Activated CD8-positive, alpha-beta T cell treated with anti-CD3 and anti-CD28 coated beads, Interleukin-2, amount 10 ng/mL, durations not matched to agents 7 days and 5 days (primary cell): ENCODE measurements at regions not wholly inside any gene's neighbourhood (a gene's known extent, or its start where the extent isn't known, plus 50 kb on each side); places are given as distances from the start of the nearest gene placed in this dataset.
"Not testable (repeated sequence)": the region's sequence is repeated elsewhere in the genome, so short reads cannot be mapped to it uniquely, and the experiment has no call there.

Experiments used
- ATAC-seq: fragments of 150-1000 bp; cut with Tn5 transposase; one replicate; pipeline ENCODE4 v1.10.0; 2021; ENCODE audit warnings: moderate library complexity
- CTCF ChIA-PET: fragments of 350-600 bp; sonication (Branson Sonifier 250); formaldehyde crosslinking; loops from one replicate; lab custom pipeline; 2021; ENCODE audit warnings: antibody characterized with exemption; lab: Charles Lee
- POLR2A ChIA-PET: fragments of 350-600 bp; sonication (Branson Sonifier 250); formaldehyde crosslinking; loops from one replicate; lab custom pipeline; 2021; ENCODE audit warnings: antibody characterized with exemption; lab: Charles Lee
- DNase-seq: peaks from one replicate; pipeline ENCODE4 v3.0.0-alpha.2; 2020
- H3K27ac Mint-ChIP-seq: one replicate; pipeline ENCODE4 v1.8.0; 2021; ENCODE audit warnings: mild to moderate bottlenecking, mixed read lengths
- H3K27me3 Mint-ChIP-seq: one replicate; pipeline ENCODE4 v1.8.0; 2021; ENCODE audit warnings: low read depth, mixed read lengths
- H3K36me3 Mint-ChIP-seq: one replicate; pipeline ENCODE4 v1.8.0; 2021; ENCODE audit warnings: low read depth, mixed read lengths
- H3K4me1 Mint-ChIP-seq: one replicate; pipeline ENCODE4 v1.8.0; 2021; ENCODE audit warnings: low read depth, mixed read lengths
- H3K4me3 Mint-ChIP-seq: one replicate; pipeline ENCODE4 v1.8.0; 2021; ENCODE audit warnings: mild to moderate bottlenecking, mixed read lengths
- H3K9me3 Mint-ChIP-seq: one replicate; pipeline ENCODE4 v1.8.0; 2022; ENCODE audit warnings: mixed read lengths; ENCODE audit not compliant: insufficient read depth

DNA sequence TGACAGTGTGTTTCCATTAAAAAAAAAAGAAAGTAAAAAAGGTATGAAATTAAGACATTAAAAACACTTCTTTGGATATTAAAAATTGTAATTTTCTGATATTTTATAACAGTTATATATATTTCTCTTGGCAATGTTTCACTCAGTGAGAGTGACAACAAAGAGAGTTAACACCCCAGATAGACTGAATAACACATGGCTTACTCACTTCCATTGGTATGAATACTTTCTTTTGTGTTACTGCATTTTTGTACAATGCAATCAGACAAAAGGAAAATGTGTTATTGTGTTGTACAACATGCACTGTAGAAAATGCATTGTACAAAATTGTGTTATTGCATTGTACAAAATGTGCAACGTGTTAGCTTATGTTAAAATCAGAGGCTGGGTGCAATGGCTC, 676.6 kb upstream of the AMELY start:
- H3K9me3 Mint-ChIP-seq, DNase-seq, H3K36me3 Mint-ChIP-seq, H3K27ac Mint-ChIP-seq, ATAC-seq, CTCF ChIA-PET, H3K4me1 Mint-ChIP-seq, H3K4me3 Mint-ChIP-seq, POLR2A ChIA-PET, H3K27me3 Mint-ChIP-seq: not testable (repeated sequence)

DNA sequence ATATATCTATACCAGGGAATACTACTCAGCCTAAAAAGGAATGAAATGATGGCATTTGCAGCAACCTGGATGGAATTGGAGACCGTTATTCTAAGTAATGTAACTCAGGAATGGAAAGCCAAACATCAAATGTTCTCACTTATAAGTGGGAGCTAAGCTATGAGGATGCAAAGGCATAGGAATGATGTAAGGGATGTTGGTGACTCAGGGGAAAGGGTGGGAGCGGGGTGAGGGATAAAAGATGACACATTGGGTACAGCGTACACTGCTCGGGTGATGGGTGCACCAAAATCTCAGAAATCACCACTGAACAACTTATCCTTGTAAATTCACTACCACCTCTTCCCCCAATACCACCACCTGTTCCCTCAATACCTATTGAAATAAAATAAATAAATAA, 651.0 kb upstream of the AMELY start:
- POLR2A ChIA-PET, result no interaction called here
- DNase-seq (no peak), ATAC-seq (no peak)
- H3K36me3 Mint-ChIP-seq, result no peaks in the 10 kb centered on the region
- no peak overlapping the region for H3K4me3 Mint-ChIP-seq
- CTCF ChIA-PET, result no interaction called here
- no peaks in the 10 kb centered on the region for H3K27me3 Mint-ChIP-seq
- no peak overlapping the region for H3K27ac Mint-ChIP-seq
- H3K9me3 Mint-ChIP-seq, result no peaks in the 10 kb centered on the region
- no peaks in the 10 kb centered on the region for H3K4me1 Mint-ChIP-seq

DNA sequence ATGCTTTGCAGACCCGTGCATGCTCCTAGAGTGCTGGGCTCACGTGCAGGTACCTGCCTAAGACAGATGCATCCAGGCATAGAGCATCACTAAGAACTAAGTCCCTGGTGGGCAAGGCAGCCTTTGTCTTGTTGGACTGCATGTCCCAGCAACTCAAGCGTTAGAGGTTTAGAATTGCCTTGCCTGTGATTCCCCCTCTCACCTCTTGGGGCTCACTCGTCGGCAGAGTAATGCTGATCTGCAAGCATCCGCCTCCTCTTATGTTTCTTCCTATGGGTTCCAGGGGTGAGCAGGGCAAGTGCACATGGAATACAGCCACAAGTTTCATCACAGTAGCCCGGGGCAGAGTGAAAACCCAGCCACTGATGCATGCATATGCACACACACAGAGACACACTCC, 646.1 kb upstream of the AMELY start:
- Mint-ChIP-seq H3K4me3 (no peak overlapping the region), H3K9me3 (no peaks in the 10 kb centered on the region), H3K27me3 (no peaks in the 10 kb centered on the region), H3K4me1 (no peaks in the 10 kb centered on the region), H3K27ac (no peak overlapping the region), H3K36me3 (no peaks in the 10 kb centered on the region)
- DNase-seq (no peak), ATAC-seq (no peak)
- ChIA-PET POLR2A (no interaction called here), CTCF (no interaction called here)

DNA sequence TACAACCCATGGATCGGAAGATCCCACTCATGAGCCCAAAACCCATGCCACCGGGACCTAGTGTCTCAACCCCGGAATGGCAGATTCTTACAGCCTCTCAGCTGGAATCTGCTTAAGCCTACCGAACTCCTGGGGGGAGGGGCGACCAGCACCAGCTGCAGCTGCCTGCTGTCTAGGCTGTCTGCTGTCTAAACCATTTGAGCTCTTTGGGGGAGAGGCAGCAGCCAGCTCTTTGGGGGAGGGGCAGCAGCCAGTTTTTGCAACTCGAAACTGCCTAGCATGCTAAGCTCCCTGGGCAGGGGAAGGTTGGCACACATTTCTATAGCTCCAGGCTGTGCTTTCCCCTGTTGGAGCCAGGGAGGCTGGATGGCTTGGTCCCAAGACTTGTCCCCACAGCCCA, 643.5 kb upstream of the AMELY start:
- ATAC-seq (no peak), DNase-seq (no peak)
- H3K27ac Mint-ChIP-seq, result no peak overlapping the region
- H3K36me3 Mint-ChIP-seq, result no peaks in the 10 kb centered on the region
- H3K9me3 Mint-ChIP-seq, result no peaks in the 10 kb centered on the region
- ChIA-PET CTCF (no interaction called here), POLR2A (no interaction called here)
- H3K4me3 Mint-ChIP-seq, result no peak overlapping the region
- H3K27me3 Mint-ChIP-seq, result no peaks in the 10 kb centered on the region
- no peaks in the 10 kb centered on the region for H3K4me1 Mint-ChIP-seq

DNA sequence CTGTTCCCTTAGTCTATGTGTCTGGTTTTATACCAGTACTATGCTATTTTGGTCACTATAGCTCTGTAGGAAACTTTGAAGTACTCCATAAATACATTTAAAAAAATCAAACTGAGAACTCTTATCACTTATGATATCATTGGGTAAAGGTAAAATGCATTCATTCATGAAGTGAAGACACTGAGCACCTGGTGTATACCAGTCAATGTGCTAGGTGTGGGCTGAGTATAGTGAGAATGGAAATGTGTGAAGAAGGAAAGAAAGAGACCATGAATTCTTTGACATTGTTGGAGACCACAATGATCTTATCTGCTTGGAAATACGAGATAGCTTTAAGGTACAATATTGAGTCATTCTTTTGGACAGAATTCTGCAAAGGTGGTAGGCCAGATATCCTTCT, 633.5 kb upstream of the AMELY start:
- Mint-ChIP-seq H3K4me1 (no peaks in the 10 kb centered on the region), H3K36me3 (no peaks in the 10 kb centered on the region), H3K27me3 (no peaks in the 10 kb centered on the region), H3K27ac (no peak overlapping the region), H3K4me3 (no peak overlapping the region), H3K9me3 (no peaks in the 10 kb centered on the region)
- ATAC-seq (no peak), DNase-seq (no peak)
- ChIA-PET CTCF (no interaction called here), POLR2A (no interaction called here)

DNA sequence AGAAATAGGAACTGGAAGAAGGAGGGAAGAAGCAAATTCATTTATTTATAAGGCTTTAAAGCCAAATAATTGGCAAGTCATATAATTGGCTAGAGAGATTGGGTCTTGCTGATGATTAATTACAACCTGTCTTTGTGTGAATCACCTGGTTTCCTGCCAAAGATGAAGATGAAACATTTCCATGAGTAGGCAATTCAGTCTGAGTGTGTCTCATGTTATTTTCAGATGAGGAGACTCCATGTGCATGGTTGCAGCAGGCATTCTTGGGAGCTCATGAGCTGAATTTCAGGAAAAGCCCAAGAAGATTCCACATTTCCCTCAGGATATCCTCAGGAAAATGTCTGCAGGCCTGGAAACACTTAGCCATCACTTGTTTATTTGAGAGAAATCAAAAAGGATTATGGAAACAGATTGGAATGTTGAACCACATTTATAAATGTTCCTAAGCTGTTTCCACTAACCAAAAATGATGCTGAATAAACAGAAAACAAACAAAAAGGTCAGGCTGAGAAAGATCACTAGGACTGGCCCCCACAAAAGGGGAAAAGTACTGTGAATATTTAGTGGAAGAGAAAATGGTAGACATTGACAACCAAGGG, 632.7 kb upstream of the AMELY start:
- Mint-ChIP-seq H3K36me3 (no peaks in the 10 kb centered on the region), H3K27me3 (no peaks in the 10 kb centered on the region), H3K9me3 (no peaks in the 10 kb centered on the region), H3K4me1 (no peaks in the 10 kb centered on the region), H3K4me3 (no peak overlapping the region), H3K27ac (no peak overlapping the region)
- DNase-seq (no peak), ATAC-seq (no peak)
- ChIA-PET CTCF (no interaction called here), POLR2A (no interaction called here)

DNA sequence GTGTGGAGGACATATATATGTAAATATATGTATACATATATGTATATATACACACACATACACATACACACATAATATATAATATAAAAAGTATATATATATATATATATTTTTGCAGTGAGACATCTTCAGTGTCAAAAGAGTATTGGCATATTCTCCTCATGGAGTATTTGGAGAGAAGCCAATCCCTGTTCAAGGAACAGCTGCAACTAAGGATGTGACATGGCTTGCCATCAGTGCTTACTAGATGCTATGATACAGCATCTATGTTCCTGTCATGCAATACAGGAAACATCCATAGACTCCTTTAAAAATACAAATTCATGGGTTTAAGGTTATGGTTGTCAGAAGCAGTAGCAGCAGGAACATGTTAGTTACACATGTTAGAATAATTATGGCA, 632.0 kb upstream of the AMELY start:
- H3K27ac Mint-ChIP-seq, result no peak overlapping the region
- H3K36me3 Mint-ChIP-seq, result no peaks in the 10 kb centered on the region
- CTCF ChIA-PET, result no interaction called here

DNA sequence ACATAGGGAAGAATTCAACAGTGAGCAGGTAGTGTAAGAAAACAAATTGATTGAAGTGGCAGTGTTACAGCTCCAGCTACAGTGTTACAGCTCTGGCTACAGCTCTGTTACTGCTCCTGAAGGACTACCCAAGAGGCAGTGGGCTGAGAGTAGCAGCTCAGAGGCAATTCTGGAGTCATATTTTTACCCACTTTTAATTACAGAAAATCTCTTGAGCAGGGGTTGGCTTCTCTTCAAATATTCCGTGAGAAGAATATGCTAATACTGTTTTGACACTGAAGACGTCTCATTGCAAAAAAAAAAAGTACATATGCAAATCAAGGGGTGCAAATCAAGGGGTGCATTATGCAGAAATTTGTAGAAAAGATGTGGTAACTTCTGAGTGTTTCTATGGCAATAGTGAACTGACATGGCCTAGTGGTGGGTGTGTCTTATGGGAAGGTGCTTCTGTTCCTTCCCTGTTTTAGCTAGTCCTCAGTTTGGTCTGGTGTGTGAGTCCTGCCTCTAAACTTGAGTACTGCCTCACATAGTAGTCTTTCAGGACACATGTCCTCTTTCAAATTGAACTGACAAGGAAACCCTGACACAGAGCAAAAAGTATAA, 630.8 kb upstream of the AMELY start:
- ChIA-PET CTCF (no interaction called here), POLR2A (no interaction called here)
- H3K4me3 Mint-ChIP-seq, result no peak overlapping the region
- H3K4me1 Mint-ChIP-seq, result no peaks in the 10 kb centered on the region
- H3K36me3 Mint-ChIP-seq, result no peaks in the 10 kb centered on the region
- no peaks in the 10 kb centered on the region for H3K27me3 Mint-ChIP-seq
- DNase-seq (no peak), ATAC-seq (no peak)
- H3K9me3 Mint-ChIP-seq, result no peaks in the 10 kb centered on the region
- H3K27ac Mint-ChIP-seq, result no peak overlapping the region

More for the DNA sequence above, 632.0 kb upstream of the AMELY start:
- POLR2A ChIA-PET, result no interaction called here
- DNase-seq (no peak), ATAC-seq (no peak)
- Mint-ChIP-seq H3K9me3 (no peaks in the 10 kb centered on the region), H3K4me1 (no peaks in the 10 kb centered on the region), H3K27me3 (no peaks in the 10 kb centered on the region), H3K4me3 (no peak overlapping the region)

DNA sequence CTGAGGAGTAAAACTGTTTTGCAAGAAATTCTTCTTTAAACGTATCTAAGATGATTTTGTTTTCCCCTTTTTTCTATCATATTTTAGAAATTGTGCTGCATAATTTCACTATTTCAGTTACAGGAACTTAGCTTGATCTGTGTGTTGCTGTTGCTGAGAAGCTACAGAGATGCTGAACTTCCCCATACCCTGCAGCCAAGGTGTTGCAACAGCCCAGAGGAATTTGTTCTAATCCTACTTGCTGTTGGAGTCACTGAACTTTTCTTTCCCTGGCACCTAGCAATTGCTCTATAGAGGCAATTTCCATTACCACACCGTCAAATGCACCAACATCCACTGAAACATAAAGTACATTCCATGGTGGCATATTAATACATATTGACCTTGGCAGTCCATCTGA, 617.8 kb upstream of the AMELY start:
- ATAC-seq, result no peak

DNA sequence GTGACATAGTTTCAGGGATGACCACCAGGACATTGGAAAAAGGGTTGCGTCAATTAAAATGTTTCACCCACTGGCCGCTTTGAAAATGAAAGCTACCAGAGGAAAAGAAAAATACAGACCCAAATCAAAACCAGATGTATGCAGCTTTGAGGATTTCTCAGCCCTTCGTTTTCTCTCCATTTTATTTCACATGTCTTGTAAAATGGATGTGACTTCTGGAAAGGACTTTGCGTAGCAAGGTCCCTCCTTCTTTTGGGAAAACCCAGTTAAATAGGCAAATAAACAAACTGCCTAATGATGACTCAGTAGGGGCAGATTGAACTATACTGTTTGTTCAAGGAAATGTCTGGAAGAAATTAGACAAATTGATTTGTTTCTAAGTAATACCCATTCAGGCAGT, 616.0 kb upstream of the AMELY start:
- H3K27me3 Mint-ChIP-seq, H3K9me3 Mint-ChIP-seq, H3K4me1 Mint-ChIP-seq, CTCF ChIA-PET, H3K4me3 Mint-ChIP-seq, ATAC-seq, H3K36me3 Mint-ChIP-seq, H3K27ac Mint-ChIP-seq, DNase-seq, POLR2A ChIA-PET: not testable (repeated sequence)

More for the DNA sequence above, 617.8 kb upstream of the AMELY start:
- H3K9me3 Mint-ChIP-seq, result no peaks in the 10 kb centered on the region
- no peaks in the 10 kb centered on the region for H3K4me1 Mint-ChIP-seq
- H3K27ac Mint-ChIP-seq, result no peak overlapping the region
- ChIA-PET POLR2A (no interaction called here), CTCF (no interaction called here)
- H3K4me3 Mint-ChIP-seq, result no peak overlapping the region
- H3K36me3 Mint-ChIP-seq, result no peaks in the 10 kb centered on the region
- no peak for DNase-seq
- H3K27me3 Mint-ChIP-seq, result no peaks in the 10 kb centered on the region

DNA sequence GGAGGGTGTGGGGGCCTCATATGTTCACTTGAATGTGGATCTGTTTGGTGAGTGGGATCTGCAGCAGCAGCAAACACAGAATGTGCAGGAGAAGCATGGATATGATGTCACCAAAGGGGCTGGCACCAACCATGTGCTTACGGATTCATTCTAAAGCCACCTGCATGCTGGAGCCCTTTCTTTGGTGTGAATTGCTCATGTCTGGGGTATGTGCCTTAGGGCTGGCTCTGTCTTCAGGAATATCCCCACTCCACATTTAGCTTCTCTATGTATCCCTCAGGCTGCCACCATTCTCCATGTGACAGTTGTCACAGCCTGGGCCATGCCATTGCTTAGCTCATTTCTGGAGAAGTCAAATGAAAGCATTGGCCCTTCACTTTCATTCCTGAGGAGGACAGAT, 606.8 kb upstream of the AMELY start:
- ChIA-PET POLR2A (no interaction called here), CTCF (no interaction called here)
- no peaks in the 10 kb centered on the region for H3K9me3 Mint-ChIP-seq
- DNase-seq, result no peak
- H3K36me3 Mint-ChIP-seq, result no peaks in the 10 kb centered on the region
- H3K27ac Mint-ChIP-seq, result no peak overlapping the region
- no peak for ATAC-seq
- no peaks in the 10 kb centered on the region for H3K4me1 Mint-ChIP-seq
- no peaks in the 10 kb centered on the region for H3K27me3 Mint-ChIP-seq
- no peak overlapping the region for H3K4me3 Mint-ChIP-seq

DNA sequence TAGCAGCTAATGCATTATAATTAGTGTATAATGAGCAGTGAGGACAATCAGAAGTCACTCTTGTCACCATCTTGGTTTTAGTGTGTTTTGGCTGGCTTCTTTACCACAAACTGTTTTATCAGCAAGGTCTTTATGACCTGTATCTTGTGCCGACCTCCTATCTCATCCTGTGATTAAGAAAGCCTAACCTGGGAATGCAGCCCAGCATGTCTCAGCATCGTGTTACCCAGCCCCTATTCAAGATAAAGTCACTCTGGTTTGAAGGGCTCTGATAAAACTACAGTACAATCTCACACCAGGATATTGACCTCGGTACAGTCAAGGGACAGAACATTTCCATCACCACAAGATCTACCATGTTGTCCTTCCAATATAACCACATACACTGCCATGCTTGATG, 604.7 kb upstream of the AMELY start:
- ChIA-PET CTCF (no interaction called here), POLR2A (no interaction called here)
- H3K27ac Mint-ChIP-seq, result no peak overlapping the region
- no peak overlapping the region for H3K4me3 Mint-ChIP-seq
- ATAC-seq (no peak), DNase-seq (no peak)
- H3K9me3 Mint-ChIP-seq, result no peaks in the 10 kb centered on the region
- H3K4me1 Mint-ChIP-seq, result no peaks in the 10 kb centered on the region
- no peaks in the 10 kb centered on the region for H3K36me3 Mint-ChIP-seq
- no peaks in the 10 kb centered on the region for H3K27me3 Mint-ChIP-seq

DNA sequence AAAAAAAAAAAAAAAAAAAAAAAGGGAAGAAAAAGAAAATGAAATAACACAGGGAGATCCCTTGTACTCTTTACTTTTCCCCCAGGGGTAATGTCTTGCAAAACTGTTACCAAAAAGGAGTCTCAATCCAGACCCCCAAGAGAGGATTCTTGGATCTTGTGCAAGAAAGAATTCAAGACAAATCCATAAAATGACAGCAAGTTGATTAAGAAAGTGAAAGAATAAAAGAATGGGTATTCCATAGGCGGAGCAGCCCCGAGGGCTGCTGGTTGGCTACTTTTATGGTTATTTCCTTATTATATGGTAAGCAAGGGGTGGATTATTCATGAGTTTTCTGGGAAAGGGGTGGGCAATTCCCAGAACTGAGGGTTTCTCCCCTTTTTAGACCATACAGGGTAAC, 604.3 kb upstream of the AMELY start:
- ChIA-PET POLR2A (no interaction called here), CTCF (no interaction called here)
- Mint-ChIP-seq H3K36me3 (no peaks in the 10 kb centered on the region), H3K4me1 (no peaks in the 10 kb centered on the region), H3K27me3 (no peaks in the 10 kb centered on the region), H3K9me3 (no peaks in the 10 kb centered on the region), H3K27ac (no peak overlapping the region), H3K4me3 (no peak overlapping the region)
- ATAC-seq, result no peak
- no peak for DNase-seq
